GM12873 (cell line): ENCODE measurements at regions not wholly inside any gene's neighbourhood (a gene's known extent, or its start where the extent isn't known, plus 50 kb on each side); places are given as distances from the start of the nearest gene placed in this dataset.

Experiments
- CTCF ChIP-seq: IDR thresholded peaks from 2 replicates; pipeline ENCODE4 v1.5.1; 2012; ENCODE audit warnings: low read depth, mild to moderate bottlenecking, moderate library complexity, low read length, control low read depth; ENCODE audit not compliant: insufficient read depth; ENCODE audit errors: missing control alignments

GRCh38 chr16:54443839-54444238, 157.3 kb upstream of the IRX3 start:
- no peak for TF ChIP-seq CTCF

- no peak for TF ChIP-seq CTCF
Measured at GRCh38 chr16:54443352-54443751, 156.8 kb upstream of the IRX3 start.

- no peak for TF ChIP-seq CTCF
Measured at GRCh38 chr16:54442864-54443263, 156.3 kb upstream of the IRX3 start.

GRCh38 chr16:54438469-54438868, 151.9 kb upstream of the IRX3 start:
- no peak for TF ChIP-seq CTCF

- TF ChIP-seq CTCF: no peak
Measured at GRCh38 chr16:54437921-54438320, 151.3 kb upstream of the IRX3 start.

- no peak for TF ChIP-seq CTCF
Measured at GRCh38 chr16:54437401-54437800, 150.8 kb upstream of the IRX3 start.

GRCh38 chr16:54436346-54436745, 149.8 kb upstream of the IRX3 start:
- TF ChIP-seq CTCF: no peak
